GM23338 (cell line): ENCODE measurements at regions not wholly inside any gene's neighbourhood (a gene's known extent, or its start where the extent isn't known, plus 50 kb on each side); places are given as distances from the start of the nearest gene placed in this dataset.

ENCODE experiments used
- ATAC-seq: fragments of 200-7000 bp; cut with Tn5 transposase; 3 replicates; pipeline ENCODE4 v1.9.1; 2020
- DNase-seq: peaks from one replicate; pipeline ENCODE4 v3.0.0-alpha.2; 2015; ENCODE audit warnings: low spot score
- H2AFZ ChIP-seq: fragments of 200-600 bp; sonication (generic); 2 replicates; pipeline ENCODE4 v1.8.0; 2016; ENCODE audit warnings: antibody characterized with exemption, mild to moderate bottlenecking, moderate library complexity
- H3F3A ChIP-seq: fragments of 200-600 bp; sonication (generic); replicated peaks from 2 replicates; pipeline ENCODE4 v1.8.0; 2017; ENCODE audit warnings: antibody characterized with exemption, mixed run types, low read depth
- H3K27ac ChIP-seq: fragments of 200-600 bp; sonication (generic); 2 replicates; pipeline ENCODE4 v1.6.1; 2016; ENCODE audit warnings: low read depth
- H3K27me3 ChIP-seq: fragments of 200-600 bp; sonication (generic); 2 replicates; pipeline ENCODE4 v1.8.0; 2016; ENCODE audit warnings: mild to moderate bottlenecking, mixed run types, moderate library complexity; ENCODE audit not compliant: insufficient read depth
- H3K36me3 ChIP-seq: fragments of 200-600 bp; sonication (generic); 2 replicates; pipeline ENCODE4 v1.8.0; 2016; ENCODE audit warnings: mild to moderate bottlenecking; ENCODE audit not compliant: insufficient read depth
- H3K4me1 ChIP-seq: fragments of 200-600 bp; sonication (generic); 2 replicates; pipeline ENCODE4 v1.8.0; 2016; ENCODE audit warnings: mild to moderate bottlenecking, moderate library complexity; ENCODE audit not compliant: insufficient read depth
- H3K4me2 ChIP-seq: fragments of 200-600 bp; sonication (generic); 2 replicates; pipeline ENCODE4 v1.7.1; 2017; ENCODE audit warnings: mixed run types
- H3K4me3 ChIP-seq: fragments of 200-600 bp; sonication (generic); 2 replicates; pipeline ENCODE4 v1.6.1; 2016; ENCODE audit warnings: mixed run types
- H3K79me2 ChIP-seq: fragments of 200-600 bp; sonication (generic); replicated peaks from 2 replicates; pipeline ENCODE4 v1.8.0; 2017; ENCODE audit warnings: mild to moderate bottlenecking; ENCODE audit not compliant: insufficient read depth
- H3K9me2 ChIP-seq: fragments of 200-600 bp; sonication (generic); 2 replicates; pipeline ENCODE4 v1.8.0; 2017; ENCODE audit not compliant: insufficient read depth
- H4K20me1 ChIP-seq: fragments of 200-600 bp; sonication (generic); replicated peaks from 2 replicates; pipeline ENCODE4 v1.8.0; 2017; ENCODE audit warnings: mild to moderate bottlenecking; ENCODE audit not compliant: insufficient read depth
- H3K27ac Mint-ChIP-seq: 2 replicates; pipeline ENCODE4 v1.8.0; 2020; ENCODE audit warnings: inconsistent platforms, mild to moderate bottlenecking, moderate library complexity, mixed read lengths
- H3K27me3 Mint-ChIP-seq: 3 replicates; pipeline ENCODE4 v1.8.0; 2022; ENCODE audit warnings: low read depth, mild to moderate bottlenecking, moderate library complexity, mixed read lengths, inconsistent platforms; ENCODE audit not compliant: insufficient read depth, poor library complexity
- H3K36me3 Mint-ChIP-seq: 3 replicates; pipeline ENCODE4 v1.8.0; 2021; ENCODE audit warnings: low read depth, mild to moderate bottlenecking, inconsistent platforms, moderate library complexity, mixed read lengths
- H3K4me1 Mint-ChIP-seq: 3 replicates; pipeline ENCODE4 v1.8.0; 2020; ENCODE audit warnings: mild to moderate bottlenecking, inconsistent platforms, mixed read lengths
- H3K4me3 Mint-ChIP-seq: 3 replicates; pipeline ENCODE4 v1.8.0; 2021; ENCODE audit warnings: moderate library complexity, mild to moderate bottlenecking, inconsistent platforms, mixed read lengths
- H3K9me3 Mint-ChIP-seq: 3 replicates; pipeline ENCODE4 v1.8.0; 2020; ENCODE audit warnings: moderate library complexity, mild to moderate bottlenecking, inconsistent platforms, mixed read lengths
- EZH2 ChIP-seq: fragments of 200-600 bp; sonication (generic); IDR thresholded peaks from one replicate; pipeline ENCODE4 v1.8.0; 2017; ENCODE audit warnings: antibody characterized with exemption, mild to moderate bottlenecking, low read depth; ENCODE audit not compliant: unreplicated experiment
- EZH2phosphoT487 ChIP-seq: fragments of 200-600 bp; sonication (generic); IDR thresholded peaks from one replicate; pipeline ENCODE4 v1.8.1; 2018; ENCODE audit warnings: antibody characterized with exemption; ENCODE audit not compliant: unreplicated experiment
- JUNB ChIP-seq: IDR thresholded peaks from one replicate; pipeline ENCODE4 v1.6.1; 2016; ENCODE audit warnings: antibody characterized with exemption; ENCODE audit not compliant: unreplicated experiment
- NANOG ChIP-seq: IDR thresholded peaks from 2 replicates; pipeline ENCODE4 v1.6.1; 2016; ENCODE audit warnings: antibody characterized with exemption, borderline replicate concordance
- POLR2AphosphoS5 ChIP-seq: IDR thresholded peaks from 2 replicates; pipeline ENCODE4 v1.6.1; 2016; ENCODE audit warnings: antibody characterized with exemption, low read depth
- STAT1 ChIP-seq: IDR thresholded peaks from one replicate; pipeline ENCODE4 v1.6.1; 2016; ENCODE audit warnings: antibody characterized with exemption; ENCODE audit not compliant: unreplicated experiment
- ZNF331 ChIP-seq: fragments of 250-450 bp; sonication (Bioruptor Pico); IDR thresholded peaks from 2 replicates; pipeline ENCODE4 v1.5.0; 2020; ENCODE audit warnings: low read depth, mild to moderate bottlenecking, moderate library complexity
- ZNF462 ChIP-seq: fragments of 250-450 bp; sonication (Bioruptor Pico); IDR thresholded peaks from 2 replicates; pipeline ENCODE4 v1.5.0; 2020; ENCODE audit warnings: mild to moderate bottlenecking, moderate library complexity
- TF ChIP-seq, protein P1 (sequence below), 2 experiments: fragments of 200-600 bp in 1 of 2; sonication (generic) in 1 of 2; conservative IDR thresholded peaks; 2 replicates each; pipeline versions ENCODE4 v1.5.1 to v1.6.1; 2016 to 2017; ENCODE audit warnings: antibody characterized with exemption in 2 of 2, low read depth in 2 of 2, mild to moderate bottlenecking in 2 of 2, moderate library complexity in 1 of 2
- TF ChIP-seq, protein P2 (sequence below): IDR thresholded peaks from one replicate; pipeline ENCODE4 v1.6.1; 2018; ENCODE audit warnings: antibody characterized with exemption; ENCODE audit not compliant: unreplicated experiment

DNA sequence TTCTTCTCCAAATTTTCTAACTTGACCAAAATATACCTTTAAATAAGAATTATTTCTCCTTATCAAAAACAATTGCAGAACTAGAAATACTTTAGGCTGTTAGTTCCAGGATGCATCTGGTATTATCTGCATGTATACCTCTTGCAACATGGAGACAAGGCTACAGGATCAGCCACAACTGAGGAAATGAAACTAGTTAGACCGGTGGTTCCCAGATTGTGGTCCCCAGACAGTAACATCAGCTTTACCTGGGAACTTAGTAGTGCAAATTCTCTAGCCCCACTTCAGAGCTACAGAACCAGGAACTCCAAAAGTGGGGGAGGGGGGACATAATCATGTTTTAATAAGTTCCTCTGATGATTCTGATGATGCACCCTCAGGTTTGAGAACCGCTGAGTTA lies 61.6 kb upstream of the C9orf72 start:
- no peaks in the 10 kb centered on the region for H3F3A ChIP-seq
- no peaks in the 10 kb centered on the region for H3K36me3 Mint-ChIP-seq
- no peak for ATAC-seq

More for the DNA sequence above, 61.6 kb upstream of the C9orf72 start:
- Mint-ChIP-seq H3K27me3 (peaks cover 2% of the 10 kb centered on the region), H3K4me1 (peaks cover 2% of the 10 kb centered on the region; the same call in 1 of the 3 replicates), H3K4me3 (no peak overlapping the region), H3K27ac (no peak overlapping the region), H3K9me3 (no peaks in the 10 kb centered on the region)
- no peaks in the 10 kb centered on the region for H3K9me2 ChIP-seq
- H3K4me2 ChIP-seq = no peak overlapping the region
- H3K27ac ChIP-seq = no peak overlapping the region
- TF ChIP-seq POLR2AphosphoS5 = no peak
- no peak for TF ChIP-seq EZH2
- TF ChIP-seq ZNF331 = no peak
- TF ChIP-seq ZNF462 (CRISPR knock-in tag) = no peak
- no peak for TF ChIP-seq EZH2phosphoT487
- TF ChIP-seq, protein P1, sequence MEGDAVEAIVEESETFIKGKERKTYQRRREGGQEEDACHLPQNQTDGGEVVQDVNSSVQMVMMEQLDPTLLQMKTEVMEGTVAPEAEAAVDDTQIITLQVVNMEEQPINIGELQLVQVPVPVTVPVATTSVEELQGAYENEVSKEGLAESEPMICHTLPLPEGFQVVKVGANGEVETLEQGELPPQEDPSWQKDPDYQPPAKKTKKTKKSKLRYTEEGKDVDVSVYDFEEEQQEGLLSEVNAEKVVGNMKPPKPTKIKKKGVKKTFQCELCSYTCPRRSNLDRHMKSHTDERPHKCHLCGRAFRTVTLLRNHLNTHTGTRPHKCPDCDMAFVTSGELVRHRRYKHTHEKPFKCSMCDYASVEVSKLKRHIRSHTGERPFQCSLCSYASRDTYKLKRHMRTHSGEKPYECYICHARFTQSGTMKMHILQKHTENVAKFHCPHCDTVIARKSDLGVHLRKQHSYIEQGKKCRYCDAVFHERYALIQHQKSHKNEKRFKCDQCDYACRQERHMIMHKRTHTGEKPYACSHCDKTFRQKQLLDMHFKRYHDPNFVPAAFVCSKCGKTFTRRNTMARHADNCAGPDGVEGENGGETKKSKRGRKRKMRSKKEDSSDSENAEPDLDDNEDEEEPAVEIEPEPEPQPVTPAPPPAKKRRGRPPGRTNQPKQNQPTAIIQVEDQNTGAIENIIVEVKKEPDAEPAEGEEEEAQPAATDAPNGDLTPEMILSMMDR (conservative IDR thresholded peaks at IDR 0.05; ENCODE audit: low read depth in 2 of 2) = no peak
- no peak for TF ChIP-seq NANOG
- TF ChIP-seq, protein P2, sequence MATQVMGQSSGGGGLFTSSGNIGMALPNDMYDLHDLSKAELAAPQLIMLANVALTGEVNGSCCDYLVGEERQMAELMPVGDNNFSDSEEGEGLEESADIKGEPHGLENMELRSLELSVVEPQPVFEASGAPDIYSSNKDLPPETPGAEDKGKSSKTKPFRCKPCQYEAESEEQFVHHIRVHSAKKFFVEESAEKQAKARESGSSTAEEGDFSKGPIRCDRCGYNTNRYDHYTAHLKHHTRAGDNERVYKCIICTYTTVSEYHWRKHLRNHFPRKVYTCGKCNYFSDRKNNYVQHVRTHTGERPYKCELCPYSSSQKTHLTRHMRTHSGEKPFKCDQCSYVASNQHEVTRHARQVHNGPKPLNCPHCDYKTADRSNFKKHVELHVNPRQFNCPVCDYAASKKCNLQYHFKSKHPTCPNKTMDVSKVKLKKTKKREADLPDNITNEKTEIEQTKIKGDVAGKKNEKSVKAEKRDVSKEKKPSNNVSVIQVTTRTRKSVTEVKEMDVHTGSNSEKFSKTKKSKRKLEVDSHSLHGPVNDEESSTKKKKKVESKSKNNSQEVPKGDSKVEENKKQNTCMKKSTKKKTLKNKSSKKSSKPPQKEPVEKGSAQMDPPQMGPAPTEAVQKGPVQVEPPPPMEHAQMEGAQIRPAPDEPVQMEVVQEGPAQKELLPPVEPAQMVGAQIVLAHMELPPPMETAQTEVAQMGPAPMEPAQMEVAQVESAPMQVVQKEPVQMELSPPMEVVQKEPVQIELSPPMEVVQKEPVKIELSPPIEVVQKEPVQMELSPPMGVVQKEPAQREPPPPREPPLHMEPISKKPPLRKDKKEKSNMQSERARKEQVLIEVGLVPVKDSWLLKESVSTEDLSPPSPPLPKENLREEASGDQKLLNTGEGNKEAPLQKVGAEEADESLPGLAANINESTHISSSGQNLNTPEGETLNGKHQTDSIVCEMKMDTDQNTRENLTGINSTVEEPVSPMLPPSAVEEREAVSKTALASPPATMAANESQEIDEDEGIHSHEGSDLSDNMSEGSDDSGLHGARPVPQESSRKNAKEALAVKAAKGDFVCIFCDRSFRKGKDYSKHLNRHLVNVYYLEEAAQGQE = no peak
- no peak for TF ChIP-seq JUNB
- no peak for TF ChIP-seq STAT1
- no peak overlapping the region for H2AFZ ChIP-seq
- no peaks in the 10 kb centered on the region; the same call in 1 of the 2 replicates for H3K4me1 ChIP-seq
- H3K4me3 ChIP-seq = no peak overlapping the region
- no peaks in the 10 kb centered on the region for H4K20me1 ChIP-seq
- H3K79me2 ChIP-seq = no peaks in the 10 kb centered on the region
- H3K27me3 ChIP-seq = no peaks in the 10 kb centered on the region
- no peak for DNase-seq
- no peaks in the 10 kb centered on the region for H3K36me3 ChIP-seq
